ENCODE measurements at regions not wholly inside any gene's neighbourhood (a gene's known extent, or its start where the extent isn't known, plus 50 kb on each side); places are given as distances from the start of the nearest gene placed in this dataset.
A peak's percentile ranks its signal among the peaks of the same experiment; 100 is the strongest.
"Not testable (repeated sequence)": the region's sequence is repeated elsewhere in the genome, so short reads cannot be mapped to it uniquely, and the experiment has no call there.

DNA sequence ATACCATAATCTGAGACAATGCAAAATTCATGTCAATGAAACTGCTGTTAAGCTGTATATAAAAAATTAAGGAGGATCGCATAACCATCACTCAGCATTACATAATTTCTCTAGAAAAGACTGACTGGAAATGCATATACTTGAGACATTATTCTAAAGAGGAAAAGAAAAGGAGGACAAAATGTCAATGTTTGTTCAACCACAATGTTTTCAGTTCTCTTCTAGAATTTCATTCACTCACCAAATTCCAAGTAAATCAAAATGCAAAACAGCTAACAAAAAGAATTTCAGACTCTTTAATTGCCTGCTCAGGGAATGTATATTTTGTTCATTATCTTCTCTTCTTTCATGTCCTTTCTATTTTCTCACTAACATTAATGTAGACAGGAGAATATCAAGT, 106.2 kb upstream of the CCDC28A start:
- DNase-seq = no peak

DNA sequence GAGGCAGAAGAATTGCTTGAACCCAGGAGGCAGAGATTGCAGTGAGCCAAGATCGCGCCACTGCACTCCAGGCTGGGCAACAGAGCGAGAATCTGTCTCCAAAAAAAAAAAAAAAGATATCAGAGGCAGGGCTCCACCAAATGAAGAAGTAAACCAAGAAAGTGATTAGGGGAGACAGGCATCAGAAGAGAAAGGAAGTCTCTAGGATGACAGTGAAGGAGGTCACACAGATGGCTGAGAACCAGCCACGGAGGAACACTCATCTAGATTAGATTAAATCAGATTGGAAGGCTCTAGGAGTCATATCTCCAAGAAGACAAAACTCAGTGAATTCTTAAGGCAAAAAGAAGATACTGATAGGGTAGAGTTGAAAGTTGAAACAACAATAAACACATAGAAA, 102.2 kb upstream of the CCDC28A start:
- DNase-seq = no peak

DNA sequence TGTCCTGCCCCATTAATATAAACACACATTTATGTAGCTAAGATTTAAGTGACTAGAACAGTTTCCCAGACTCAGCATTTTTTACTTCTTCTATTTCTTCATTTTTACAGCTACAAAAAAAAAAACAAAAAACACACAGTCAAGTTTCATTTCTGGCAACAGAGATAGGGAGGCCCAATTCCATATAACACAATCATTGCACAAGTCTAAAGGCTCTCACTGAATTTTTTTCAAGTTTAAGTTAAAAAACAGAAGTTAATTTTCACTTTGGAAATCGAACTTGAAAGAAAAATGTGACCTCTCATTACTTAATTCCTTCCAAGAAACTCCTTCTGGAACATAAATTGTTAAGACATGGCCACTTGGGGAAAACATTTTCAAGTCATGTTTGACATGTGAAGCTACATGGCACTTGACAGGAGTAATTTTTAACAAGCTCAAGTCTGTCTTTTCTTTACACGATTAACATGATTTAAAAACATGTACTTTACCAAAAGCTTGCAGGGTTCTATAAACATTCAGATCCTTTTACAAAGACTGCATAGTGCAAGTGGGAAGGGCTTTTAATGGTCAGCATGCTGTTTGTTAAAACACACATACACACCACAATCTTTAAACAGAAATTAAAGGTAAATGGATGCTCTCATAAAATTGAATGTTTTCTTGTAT, 100.1 kb upstream of the CCDC28A start:
- no peak for DNase-seq

DNA sequence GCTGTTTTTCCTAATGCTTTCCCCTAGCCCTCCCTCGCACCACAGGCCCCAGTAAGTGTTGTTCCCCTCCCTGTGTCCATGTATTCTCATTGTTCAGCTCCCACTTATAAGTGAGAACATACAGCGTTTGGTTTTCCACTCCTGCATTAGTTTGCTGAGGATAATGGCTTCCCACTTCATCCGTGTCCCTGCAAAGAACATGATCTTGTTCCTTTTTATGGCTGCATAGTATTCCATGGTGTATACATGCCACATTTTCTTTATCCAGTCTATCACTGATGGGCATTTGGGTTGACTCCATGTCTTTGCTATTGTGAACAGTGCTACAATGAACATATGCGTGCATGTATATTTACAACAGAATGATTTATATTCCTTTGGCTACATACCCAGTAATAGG, 99.1 kb upstream of the CCDC28A start:
- not testable (repeated sequence) for DNase-seq

DNA sequence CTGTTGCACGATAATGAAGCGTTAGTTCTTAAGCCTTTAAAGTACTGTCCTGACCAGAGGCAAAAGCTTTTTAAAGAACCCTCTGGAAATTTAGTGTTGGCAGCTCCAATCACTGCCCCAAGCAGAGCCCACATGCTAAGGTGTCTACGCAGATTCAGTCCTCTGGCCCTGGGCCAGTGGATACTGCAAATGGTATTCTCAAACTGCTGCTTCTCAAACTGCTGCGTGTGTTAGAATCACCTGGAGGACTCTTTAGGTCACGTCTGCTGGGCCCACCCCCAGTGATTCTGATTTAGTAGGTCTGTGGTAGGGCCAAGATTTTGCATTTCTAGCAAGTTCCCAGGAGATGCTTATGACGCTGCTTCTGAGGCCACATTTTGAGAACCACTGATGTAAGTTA, 96.0 kb upstream of the CCDC28A start:
- no peak for DNase-seq

DNA sequence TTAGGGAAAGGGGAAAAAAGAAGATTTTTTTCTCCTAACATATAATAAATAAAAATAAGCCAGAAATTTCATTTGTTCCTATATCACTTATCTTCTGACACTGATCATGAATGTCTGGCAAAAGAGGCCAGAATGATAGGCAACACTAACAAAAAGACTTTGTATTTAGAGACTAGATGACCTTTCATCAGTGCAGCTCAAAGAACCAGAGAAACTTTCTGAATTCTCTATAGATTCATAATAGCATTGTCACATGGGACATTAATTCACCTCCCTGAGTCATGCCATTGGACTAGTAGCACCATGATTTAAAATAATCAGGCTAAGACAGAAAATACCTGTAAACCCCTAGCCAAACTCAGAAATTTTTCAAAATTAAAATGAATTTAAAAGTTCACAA, 95.4 kb upstream of the CCDC28A start:
- no peak for DNase-seq

DNA sequence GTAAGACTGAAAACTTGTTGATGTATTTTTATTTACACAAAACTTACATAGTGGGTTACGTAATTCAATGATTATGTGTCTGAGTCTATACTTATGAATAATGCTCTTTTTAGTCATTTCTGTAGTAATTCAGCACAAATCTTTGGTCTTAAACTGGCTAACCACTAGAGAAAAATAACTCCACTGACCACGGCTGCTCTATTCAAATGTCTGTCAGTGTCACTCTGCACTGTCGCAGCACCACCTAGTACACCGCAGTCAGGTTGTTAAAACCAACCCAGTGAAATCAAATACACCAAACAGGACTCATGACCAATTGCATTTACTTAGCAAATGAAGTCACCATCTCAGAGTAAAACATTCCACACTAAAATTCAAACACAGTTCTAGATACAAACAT, 93.5 kb upstream of the CCDC28A start:
- no peak for DNase-seq

DNA sequence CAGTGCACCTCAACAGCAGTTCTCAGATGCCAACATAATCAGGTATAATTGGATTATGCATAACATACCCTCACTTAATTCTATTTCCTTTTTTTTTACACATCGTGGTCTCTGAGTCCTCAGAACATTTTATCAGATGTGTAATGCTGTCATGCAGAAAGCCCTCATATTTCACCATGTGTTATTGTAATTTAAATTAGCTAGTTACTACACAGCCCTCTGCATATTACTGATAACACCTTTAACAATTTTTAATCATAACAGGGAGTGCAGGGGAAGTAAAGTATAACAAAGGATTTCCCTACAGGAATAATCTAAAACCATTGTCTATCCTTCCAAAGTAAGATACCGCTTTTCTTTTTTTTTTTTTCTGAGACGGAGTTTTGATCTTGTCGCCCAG, 91.9 kb upstream of the CCDC28A start:
- no peak for DNase-seq

DNA sequence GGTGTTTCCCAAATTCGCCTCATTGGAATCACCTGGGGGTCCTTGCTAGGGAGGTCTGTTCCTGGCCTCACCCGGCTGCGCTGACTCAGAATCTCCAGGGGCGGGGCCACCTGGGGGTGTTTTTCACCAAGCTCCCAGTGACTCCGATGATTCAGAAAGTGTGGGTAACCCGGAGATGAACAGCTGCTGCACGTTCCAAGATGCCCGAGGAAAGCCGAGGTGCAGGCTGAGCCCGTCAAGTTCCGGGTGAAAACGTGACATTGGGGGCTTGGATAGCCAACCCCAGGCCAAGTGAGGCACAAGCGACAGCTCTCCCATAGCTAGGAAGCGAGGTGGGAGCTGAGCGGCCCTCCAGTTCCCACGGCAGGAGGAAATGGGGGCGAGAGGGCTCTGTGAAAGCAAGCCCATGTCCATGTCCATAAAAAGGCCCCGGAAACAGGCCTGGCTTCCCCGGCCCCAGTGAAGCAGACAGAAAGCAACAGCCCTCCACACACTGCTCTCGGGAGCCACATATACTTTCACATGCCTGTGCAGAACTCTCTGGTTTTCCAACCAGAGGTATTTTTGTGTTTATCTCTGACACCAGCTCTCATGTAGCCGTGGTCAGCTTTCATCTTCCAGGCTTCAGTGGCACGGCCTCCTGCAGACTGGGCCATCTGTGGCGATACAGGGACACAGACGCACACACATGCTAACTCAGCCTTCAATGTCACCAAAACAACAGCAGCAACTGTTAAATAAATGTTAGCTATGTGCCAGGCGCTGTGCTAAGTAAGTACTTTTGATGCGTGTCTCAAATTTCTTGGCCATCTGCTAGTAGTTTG, 90.7 kb upstream of the CCDC28A start:
- DNase-seq = no peak

DNA sequence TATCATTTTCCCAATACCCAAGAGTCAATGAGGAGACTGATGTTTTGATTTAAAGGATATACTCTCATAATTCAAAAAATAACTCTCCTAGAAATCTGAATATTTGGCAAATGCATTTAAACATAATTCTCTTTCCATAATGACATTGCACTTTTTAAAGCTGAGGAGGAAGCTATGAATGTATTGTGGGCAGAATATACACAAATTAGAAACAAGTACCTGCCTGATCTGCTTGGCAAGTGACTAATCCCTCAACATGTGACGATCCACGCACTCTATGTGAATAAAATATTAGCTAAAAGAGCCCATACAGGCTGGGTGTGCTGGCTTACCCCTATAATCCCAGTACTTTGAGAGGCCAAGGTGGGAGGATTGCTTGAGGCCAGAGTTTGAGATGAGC, 88.3 kb upstream of the CCDC28A start:
- no peak for DNase-seq

DNA sequence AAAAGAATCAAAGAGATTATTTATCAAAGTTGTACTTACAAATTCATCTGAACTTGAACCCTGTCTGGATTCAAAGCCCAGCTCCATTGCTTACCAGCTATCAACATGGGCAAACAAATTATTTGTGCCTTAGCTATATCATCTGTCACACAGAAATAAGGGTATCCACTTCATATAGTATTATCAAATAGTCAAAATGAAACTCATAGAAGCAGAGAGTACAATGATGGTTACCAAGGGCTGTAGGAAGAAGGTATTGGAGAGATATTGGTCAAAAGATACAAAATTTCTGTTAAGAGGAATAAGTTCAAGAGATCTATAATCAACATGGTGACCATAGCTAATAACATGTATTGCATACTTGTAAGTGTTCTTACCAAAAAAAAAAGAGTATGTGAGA, 87.8 kb upstream of the CCDC28A start:
- no peak for DNase-seq

DNA sequence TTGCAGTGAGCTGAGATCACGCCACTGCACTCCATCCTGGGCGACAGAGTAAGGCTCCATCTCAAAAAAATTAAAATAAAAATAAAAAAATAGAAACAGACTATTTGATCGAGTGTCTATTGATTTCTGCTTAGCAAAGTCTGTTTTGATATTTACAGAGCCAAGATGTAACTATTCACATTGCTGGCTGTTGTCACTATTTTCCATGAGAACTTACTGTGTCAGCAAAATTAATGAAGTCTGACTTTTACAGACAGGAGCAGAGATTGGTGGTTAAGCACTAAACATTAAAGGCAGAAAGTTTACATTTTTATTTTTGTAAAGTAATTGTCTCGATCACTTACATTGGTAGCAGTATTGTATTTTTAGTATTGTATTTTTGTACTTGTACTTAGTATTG, 85.0 kb upstream of the CCDC28A start:
- DNase-seq = no peak

DNA sequence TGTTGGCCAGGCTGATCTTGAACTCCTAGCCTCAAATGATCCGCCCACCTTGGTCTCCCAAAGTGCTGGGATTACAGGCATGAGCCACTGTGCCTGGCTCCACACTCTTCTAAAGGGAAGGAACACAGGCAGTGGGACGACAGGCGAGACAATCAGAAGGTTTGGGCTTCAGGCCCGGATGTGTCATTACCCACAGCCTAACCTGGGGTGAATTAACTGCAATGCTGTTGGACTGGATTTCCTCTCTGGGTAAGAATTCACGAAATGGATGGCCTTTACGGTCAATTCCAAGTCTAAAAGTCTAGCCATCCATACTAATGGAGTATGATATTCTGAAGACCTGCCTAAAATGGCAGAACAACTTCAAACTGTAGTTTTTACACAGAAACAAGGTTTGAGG, 83.7 kb upstream of the CCDC28A start:
- DNase-seq = no peak

DNA sequence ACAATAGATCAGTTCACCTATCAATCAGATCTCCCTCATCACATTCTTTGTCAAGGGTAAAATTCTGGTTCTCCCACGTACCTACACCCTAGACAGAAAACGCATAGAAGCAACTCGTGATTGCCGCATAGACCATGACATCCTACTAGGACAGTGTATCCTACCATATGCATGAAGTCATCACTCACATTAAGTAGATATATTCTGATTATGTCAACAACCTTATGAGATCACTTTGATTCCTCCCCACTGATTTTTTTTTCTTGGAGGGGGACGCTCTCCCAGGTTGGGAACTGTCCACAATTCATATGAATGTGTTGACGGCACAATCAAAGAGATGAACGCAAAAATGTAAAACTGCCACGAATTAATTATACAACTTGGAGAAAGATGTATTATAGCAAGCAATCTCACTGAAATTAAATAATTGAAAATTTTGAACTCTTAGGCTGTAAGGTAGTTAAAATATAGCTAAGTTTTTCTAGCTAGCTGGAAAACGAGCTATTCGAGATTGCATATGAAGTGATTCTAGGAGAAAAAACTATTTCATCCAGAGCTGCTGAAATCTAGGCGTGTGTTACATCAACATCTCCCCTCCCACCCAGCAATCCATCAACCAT, 82.5 kb upstream of the CCDC28A start:
- DNase-seq = no peak

DNA sequence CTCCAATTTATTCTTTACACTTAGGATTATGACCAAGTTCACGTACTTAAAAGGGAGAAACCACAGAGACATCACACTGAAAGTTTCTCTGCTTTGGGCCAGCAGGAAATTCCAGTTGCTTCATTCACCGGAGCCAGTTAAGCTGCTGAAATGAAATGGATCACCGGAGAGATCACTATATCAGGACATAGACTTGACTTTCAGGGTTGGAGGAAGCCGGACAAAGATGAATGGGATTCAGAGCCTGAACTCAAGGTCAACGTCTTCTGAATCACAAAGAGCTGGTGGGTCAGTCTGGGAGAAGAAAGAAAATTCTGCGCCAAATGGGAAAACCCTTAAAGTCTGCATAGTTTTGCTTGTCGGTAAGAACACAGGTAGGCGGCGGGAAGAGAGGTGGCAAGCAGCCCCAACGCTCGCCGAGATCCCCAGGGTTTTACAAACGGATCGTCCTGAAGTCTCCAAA, 81.9 kb upstream of the CCDC28A start:
- DNase-seq = no peak

DNA sequence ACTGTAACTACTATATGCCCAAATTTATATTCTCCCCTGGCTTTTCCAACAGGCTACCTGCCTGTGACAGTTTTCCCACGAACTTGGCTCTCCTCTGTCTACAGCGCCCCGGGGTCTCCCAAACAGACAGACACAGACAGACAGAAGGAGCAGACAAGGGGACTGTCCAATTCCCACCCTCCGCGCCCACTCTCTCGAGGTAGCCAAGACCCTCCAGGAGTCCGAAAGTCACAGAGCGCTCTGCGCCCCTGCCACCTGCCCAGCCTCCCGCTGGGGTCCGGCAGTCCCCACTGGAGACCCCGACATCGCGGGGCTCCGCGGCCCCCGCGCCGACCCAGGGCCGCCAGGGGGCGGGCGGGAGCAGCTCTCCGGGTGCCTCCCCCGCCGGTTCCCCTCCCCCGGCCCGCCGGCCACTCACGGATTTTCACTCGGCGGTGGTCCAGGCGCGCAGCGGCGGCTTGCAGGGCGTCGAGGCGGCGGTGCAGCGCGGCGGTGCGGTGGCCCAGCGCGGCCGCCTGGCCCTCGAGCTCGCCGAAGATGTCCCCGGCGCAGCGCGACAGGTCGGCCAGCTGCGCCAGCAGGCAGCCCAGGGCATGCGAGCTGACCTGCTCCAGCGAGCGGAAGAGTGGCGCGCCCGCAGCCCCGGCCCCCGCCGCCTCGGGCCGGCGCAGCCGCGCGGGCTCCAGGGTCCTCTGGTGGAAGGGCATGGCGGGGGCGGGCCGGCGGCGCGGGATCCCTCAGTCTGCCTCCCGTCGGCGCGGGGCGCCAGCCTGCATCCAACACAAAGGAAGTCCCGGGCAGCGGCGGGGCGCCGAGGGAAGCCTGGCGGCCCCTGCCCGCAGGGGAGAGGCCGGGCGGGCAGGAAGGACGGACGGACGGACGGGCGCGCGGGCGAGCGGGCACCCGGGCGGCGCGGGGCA, 81.3 kb upstream of the CCDC28A start:
- peak; percentile 45 to 66 for DNase-seq

DNA sequence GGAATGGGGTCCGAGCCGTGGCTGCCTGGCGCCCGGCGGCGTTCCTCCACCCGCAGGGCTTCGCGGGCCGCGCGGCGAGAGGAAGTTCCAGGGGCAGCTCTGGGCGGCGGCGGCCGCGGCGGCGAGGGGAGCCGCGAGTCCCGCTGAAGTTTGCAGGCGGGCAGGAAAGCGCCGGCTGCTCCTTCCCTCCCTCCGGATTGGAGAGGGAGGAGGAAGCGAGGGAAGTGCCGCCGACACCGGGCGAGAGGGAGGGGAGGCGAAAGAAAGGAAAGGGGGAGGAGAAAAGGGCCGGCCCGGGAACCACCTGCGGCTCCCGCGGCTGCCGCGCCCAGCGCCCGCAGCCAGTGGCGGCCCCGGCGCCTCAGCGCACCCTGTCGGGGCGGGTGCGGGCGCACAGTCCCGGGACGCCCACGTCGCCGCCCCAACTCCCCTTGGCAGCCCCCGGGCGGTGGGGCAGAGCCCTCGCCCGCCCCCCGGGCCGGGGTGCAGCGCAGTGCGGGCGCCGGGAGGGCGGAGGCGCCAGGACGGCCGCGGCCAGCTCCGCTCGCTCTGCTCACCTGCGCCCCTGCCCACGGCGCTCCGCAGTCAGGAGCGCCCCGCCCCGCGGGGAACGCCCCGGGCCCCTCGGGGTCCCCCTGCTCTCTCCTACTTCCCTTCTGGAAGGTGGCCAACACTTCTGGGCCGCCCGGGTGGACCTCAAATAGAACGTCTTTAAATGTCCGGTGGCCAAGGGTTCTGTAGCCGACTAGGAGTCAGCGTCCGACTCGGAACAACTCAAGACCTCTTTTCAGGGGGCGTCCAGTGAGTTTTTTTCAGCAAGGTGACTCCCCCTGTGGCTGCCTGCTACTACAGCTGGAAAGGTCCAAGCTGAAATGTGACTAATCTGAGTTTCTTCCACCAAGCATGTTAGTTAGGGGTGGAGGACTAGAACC, 80.3 kb upstream of the CCDC28A start:
- peak; percentile 67 to 73 for DNase-seq

DNA sequence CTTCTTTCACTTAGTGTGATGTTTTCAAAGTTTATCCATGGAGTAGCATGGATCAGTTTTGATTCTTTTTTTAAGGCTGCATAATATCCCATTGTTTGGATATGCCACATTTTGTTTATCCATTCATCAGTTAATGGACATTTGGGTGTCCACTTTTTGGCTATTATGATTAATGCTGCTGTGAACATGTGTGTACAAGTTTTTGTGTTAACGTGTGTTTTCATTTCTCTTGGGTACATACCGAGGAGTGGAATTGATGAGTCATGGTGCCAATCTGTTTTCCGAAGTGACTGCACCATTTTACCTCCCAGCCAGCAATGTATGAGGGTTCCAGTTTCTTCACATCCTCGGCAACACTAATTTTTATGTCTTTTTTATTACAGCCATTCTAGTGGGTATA, 78.4 kb upstream of the CCDC28A start:
- no peak for DNase-seq

DNA sequence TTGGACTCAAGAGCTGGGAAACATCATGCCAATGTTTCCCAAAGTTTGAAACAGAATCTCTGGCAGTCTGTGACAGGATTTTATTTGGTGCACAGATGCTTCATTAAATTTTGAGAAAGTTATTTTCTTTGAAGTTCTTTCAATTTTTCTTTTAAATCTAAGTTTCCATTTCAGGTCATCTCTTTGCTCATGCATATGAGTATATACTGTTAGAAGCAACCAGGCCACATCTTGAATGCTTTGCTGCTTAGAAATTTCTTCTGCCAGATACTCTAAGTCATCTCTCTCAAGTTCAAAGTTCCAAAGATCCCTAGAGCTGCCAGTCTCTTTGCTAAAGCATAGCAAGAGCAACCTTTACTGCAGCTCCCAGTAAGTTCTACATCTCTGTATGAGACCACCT, 59.1 kb upstream of the CCDC28A start:
- DNase-seq = no peak

DNA sequence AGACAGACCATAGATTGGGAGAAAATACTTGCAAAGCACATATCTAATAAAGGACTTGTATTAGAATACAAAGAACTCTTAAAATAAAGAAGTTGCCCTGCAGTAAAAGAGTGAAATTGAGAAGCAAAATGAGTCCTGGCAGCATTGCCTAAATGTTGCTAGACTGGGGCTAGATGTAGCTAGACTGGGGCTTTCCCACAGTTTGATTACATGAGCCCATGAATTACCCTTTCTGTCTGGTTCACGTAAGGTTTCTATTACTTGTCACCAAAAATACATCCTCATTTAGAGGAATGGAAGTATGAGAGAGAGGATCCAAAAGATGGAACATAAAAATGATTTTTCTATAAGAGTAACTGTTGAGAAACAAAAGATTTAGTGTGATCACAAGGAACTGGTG, 57.6 kb upstream of the CCDC28A start:
- no peak for DNase-seq

DNA sequence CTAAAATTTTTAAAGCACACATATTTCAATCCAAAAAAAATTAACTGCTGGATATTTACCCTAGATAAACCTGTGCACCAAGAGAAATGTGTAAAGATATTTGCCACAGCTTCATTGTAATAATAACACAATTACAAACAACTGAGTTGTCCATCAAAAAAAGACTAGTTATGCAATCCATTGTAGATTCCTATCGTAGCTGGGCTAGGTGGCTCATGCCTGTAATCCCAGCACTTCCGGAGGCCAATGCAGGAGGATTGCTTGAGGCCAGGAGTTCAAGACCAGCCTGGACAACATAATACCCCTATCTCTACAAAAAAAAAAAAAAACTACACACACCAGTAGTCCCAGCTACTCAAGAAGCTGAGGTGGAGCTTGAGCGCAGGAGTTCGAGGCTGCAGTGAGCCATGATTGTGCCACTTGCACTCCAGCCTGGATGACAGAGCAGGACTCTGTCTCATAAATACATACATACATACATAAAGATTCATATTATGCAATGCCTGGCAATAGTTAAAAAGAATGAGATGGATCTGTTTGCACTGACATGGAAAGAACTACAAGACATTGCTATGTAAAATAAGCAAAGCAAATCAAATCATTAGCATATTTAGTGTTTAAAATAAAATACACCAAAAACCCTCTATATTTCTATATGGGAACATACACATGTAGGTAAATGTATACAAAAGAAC, 56.5 kb upstream of the CCDC28A start:
- no peak for DNase-seq

Measured in NCI-H1930 (cell line).